LNCAP (cell line): ENCODE measurements at regions not wholly inside any gene's neighbourhood (a gene's known extent, or its start where the extent isn't known, plus 50 kb on each side); places are given as distances from the start of the nearest gene placed in this dataset.

Experiments used
- CTCF ChIP-seq: fragments of 450-650 bp; IDR thresholded peaks from 2 replicates; pipeline ENCODE4 v1.5.1; 2017; ENCODE audit warnings: mild to moderate bottlenecking

GRCh38 chr11:112797092-112797491 is 164.1 kb upstream of the NCAM1 start:
- no peak for TF ChIP-seq CTCF

- TF ChIP-seq CTCF: peak; percentile 81
Observed at GRCh38 chr11:112797648-112798293, 163.4 kb upstream of the NCAM1 start.

- no peak for TF ChIP-seq CTCF
Observed at GRCh38 chr11:112801025-112801816, 160.0 kb upstream of the NCAM1 start.

GRCh38 chr11:112801817-112802088 is 159.5 kb upstream of the NCAM1 start:
- no peak for TF ChIP-seq CTCF

- no peak for TF ChIP-seq CTCF
Observed at GRCh38 chr11:112805658-112806057, 155.6 kb upstream of the NCAM1 start.

GRCh38 chr11:112806256-112806655 is 155.0 kb upstream of the NCAM1 start:
- no peak for TF ChIP-seq CTCF

- TF ChIP-seq CTCF: no peak
Observed at GRCh38 chr11:112806876-112807275, 154.3 kb upstream of the NCAM1 start.
